ENCODE measurements at regions not wholly inside any gene's neighbourhood (a gene's known extent, or its start where the extent isn't known, plus 50 kb on each side); places are given as distances from the start of the nearest gene placed in this dataset.
"Not testable (repeated sequence)": the region's sequence is repeated elsewhere in the genome, so short reads cannot be mapped to it uniquely, and the experiment has no call there.

DNA sequence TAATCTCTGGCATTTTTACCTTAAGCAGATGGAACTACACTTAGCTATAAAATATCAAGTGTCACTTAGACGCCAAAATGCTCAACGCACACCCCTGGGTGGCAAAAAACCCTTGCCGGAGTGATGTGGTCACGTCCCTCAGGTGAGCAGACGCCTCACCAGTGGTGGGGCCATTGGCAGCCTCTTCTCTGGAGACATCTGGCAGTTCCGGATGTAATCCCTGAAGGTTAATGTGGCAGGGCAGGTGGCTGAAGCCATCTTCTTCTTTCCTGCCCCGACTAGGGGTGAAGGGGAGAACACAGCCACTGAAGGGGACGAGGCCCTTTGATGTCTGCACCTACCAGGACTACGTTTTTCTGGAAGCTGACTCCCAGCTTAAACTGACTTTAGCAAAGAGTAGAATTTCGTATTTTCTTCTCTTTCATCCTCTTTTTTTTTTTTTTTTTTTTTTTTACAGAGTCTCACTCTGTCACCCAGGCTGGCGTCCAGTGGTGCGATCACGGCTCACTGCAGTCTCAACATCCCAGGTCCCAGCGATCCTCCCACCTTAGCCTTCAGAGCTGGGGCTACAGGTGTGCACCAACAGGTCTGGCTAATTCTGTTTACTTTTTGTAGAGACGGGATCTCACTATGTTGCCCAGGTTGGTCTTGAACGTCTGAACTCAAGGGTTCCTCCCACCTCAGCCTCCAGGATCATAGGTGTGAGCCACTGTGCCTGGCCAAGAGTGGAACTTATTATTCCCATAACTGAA, 152.1 kb downstream of the TTLL2 start:
- Histone ChIP-seq H3K4me1 (ENCODE audit: low read depth) (no peaks in the 10 kb centered on the region), H3K9me3 (no peaks in the 10 kb centered on the region), H3K4me3 (no peak overlapping the region), H3K36me3 (ENCODE audit: low read depth) (no peaks in the 10 kb centered on the region)
- TF ChIP-seq, protein P1, sequence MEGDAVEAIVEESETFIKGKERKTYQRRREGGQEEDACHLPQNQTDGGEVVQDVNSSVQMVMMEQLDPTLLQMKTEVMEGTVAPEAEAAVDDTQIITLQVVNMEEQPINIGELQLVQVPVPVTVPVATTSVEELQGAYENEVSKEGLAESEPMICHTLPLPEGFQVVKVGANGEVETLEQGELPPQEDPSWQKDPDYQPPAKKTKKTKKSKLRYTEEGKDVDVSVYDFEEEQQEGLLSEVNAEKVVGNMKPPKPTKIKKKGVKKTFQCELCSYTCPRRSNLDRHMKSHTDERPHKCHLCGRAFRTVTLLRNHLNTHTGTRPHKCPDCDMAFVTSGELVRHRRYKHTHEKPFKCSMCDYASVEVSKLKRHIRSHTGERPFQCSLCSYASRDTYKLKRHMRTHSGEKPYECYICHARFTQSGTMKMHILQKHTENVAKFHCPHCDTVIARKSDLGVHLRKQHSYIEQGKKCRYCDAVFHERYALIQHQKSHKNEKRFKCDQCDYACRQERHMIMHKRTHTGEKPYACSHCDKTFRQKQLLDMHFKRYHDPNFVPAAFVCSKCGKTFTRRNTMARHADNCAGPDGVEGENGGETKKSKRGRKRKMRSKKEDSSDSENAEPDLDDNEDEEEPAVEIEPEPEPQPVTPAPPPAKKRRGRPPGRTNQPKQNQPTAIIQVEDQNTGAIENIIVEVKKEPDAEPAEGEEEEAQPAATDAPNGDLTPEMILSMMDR (IDR thresholded peaks at IDR 0.05), result no peak
- DNase-seq, result no peak
- intact Hi-C loops (cut with DNase I, micrococcal nuclease), result no loop called here
- no peak for ATAC-seq

DNA sequence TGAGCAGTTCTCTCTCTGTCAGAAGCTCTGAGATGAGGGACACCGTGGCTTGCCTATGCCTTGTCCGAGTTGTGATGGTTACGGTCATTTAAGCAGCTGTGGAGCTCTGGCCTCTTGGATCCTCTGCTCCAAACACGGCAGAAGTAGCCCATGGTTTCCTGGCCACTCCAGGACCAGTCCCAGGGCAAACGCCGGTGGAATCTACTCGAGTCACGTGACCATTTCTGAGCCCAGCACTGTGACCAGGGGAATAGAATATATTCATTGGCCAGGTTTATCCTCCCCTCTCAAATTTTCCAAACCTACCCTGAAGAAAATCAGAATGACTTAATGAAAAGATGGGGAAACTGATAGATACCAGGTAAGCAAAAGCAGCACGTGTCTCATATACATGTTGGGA, 152.8 kb downstream of the TTLL2 start:
- intact Hi-C loops (cut with DNase I, micrococcal nuclease), result no loop called here
- H3K36me3 ChIP-seq (ENCODE audit: low read depth), result no peaks in the 10 kb centered on the region
- no peak overlapping the region for H3K4me3 ChIP-seq
- no peak for DNase-seq
- no peak for ATAC-seq
- H3K9me3 ChIP-seq, result no peaks in the 10 kb centered on the region
- TF ChIP-seq, protein P1 (IDR thresholded peaks at IDR 0.05), result no peak
- H3K4me1 ChIP-seq (ENCODE audit: low read depth), result no peaks in the 10 kb centered on the region

DNA sequence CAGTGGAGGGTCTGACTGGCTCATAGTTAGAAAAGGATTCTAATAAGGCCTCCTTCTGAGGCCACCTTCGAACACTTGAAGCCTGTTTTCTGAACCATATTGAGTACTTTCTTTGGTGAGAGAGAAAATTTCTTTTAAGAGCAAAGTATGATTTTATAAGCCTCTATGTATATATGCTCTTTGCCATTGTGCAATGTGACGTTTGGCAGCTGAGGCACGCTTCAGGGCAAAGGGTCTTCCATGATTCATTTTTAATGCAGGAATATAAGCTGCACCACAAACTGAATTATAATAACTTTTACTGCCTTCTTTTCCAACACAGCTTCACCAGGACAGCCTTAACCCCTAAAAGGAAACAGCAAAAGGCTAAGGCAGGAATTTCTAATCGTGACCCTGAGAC, 154.4 kb downstream of the TTLL2 start:
- H3K4me3 ChIP-seq, result no peak overlapping the region
- intact Hi-C loops (cut with DNase I, micrococcal nuclease), result no loop called here
- no peaks in the 10 kb centered on the region for H3K9me3 ChIP-seq
- DNase-seq, result no peak
- TF ChIP-seq, protein P1 (IDR thresholded peaks at IDR 0.05), result no peak
- H3K36me3 ChIP-seq (ENCODE audit: low read depth), result no peaks in the 10 kb centered on the region
- no peaks in the 10 kb centered on the region for H3K4me1 ChIP-seq (ENCODE audit: low read depth)
- no peak for ATAC-seq

DNA sequence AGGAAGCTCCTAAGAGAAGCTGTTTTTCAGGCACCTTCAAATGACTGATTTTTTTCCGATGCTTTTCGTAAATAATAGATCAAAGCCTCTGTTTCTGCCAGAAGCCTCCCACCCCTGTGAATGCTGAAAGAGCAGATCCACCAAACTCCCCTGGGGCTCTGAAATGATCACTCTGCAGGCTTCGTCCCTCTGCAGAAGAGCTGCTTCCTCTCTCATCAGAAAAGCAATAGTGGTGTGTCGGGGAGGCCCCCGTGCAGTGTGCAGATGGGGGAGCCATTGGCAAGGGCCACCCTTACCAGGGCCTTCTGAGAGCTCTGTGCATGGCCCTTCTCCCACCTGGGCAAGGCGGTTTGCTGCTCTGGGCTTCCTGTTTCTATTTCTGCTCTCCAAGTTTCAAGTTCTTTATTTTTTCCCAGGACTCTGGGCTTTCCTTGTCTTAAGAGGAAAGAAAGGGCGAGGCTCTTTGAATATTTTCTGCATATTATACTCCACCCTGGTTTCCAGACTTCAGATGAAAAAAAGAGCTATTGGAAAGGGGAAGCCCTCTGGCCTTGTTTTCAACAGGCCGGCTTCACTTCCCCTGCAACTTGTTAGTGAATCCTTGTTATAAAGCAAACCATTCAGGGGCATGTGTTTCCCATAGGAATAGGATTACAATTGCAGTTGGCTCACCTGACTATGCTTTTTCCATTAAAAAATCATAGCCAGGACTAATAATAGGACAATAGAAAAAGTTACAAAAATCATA, 155.2 kb downstream of the TTLL2 start:
- TF ChIP-seq, protein P1 (IDR thresholded peaks at IDR 0.05), result no peak
- no peak for DNase-seq
- intact Hi-C loops (cut with DNase I, micrococcal nuclease), result loop anchor here in 1 of 2 donors (10.0 kb wide), 1 partner anchor 415 kb away; no protein-coding TSS in a partner anchor
- H3K4me1 ChIP-seq (ENCODE audit: low read depth), result no peaks in the 10 kb centered on the region
- no peak overlapping the region for H3K4me3 ChIP-seq
- ATAC-seq, result no peak
- H3K9me3 ChIP-seq, result no peaks in the 10 kb centered on the region
- no peaks in the 10 kb centered on the region for H3K36me3 ChIP-seq (ENCODE audit: low read depth)

DNA sequence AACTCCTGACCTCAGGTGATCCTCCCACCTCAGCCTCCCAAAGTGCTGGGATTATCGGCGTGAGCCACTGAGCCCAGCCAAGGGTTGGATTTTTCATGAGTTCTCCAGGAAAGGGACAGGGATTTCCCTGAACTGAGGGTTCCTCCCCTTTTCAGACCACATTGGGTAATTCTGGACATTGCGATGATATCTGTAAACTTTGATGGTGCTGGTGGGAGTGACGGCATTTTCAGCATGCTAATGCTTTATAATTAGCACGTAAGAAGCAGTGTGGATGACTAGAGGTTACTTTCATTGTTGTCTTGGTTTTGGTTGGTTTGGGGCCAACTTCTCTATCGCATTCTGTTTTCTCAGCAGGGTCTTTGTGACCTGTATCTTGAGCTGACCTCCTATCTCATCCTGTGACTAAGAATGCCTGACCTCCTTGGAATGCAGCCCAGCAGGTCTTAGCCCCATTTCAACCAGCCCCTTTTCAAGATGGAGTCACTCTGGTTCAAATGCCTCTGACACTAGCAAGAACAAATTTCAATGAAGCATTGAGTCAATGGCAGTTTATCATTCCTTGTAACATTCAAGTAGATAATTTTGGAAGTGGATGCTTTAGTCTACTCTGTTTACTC, 156.5 kb downstream of the TTLL2 start:
- TF ChIP-seq, protein P1 (IDR thresholded peaks at IDR 0.05), result no peak
- ATAC-seq (no peak), DNase-seq (no peak)
- Histone ChIP-seq H3K4me3 (no peak overlapping the region), H3K36me3 (ENCODE audit: low read depth) (no peaks in the 10 kb centered on the region), H3K4me1 (ENCODE audit: low read depth) (no peaks in the 10 kb centered on the region), H3K9me3 (no peaks in the 10 kb centered on the region)
- intact Hi-C loops (cut with DNase I, micrococcal nuclease), result loop anchor here in 1 of 2 donors (10.0 kb wide), 1 partner anchor 413 kb away; no protein-coding TSS in a partner anchor

DNA sequence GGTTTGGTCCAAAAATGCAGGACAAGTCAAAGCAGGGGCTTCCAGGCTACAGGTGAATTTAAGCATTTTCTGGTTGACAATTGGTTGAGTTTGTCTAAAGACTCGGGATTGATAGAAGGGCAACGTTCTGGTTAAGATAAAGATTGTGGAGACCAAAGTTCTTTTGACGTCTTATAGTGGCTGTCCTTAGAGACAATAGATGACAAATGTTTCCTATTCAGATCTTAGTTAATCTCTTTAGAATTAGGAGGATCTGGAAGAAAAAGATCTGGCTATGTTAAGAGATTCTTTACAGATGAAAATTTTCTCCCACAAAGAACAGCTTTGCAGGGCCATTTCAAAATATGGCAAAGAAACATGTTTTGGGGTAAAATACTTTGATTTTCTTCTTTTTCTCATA, 157.9 kb downstream of the TTLL2 start:
- not testable (repeated sequence) for DNase-seq; H3K9me3 ChIP-seq; ATAC-seq; H3K36me3 ChIP-seq (ENCODE audit: low read depth); H3K4me1 ChIP-seq (ENCODE audit: low read depth); H3K4me3 ChIP-seq
- intact Hi-C loops (cut with DNase I, micrococcal nuclease), result loop anchor here in 1 of 2 donors (10.0 kb wide), 1 partner anchor 412 kb away; no protein-coding TSS in a partner anchor

Measured in mucosa of descending colon (tissue), 3 donors.